ENCODE measurements at regions not wholly inside any gene's neighbourhood (a gene's known extent, or its start where the extent isn't known, plus 50 kb on each side); places are given as distances from the start of the nearest gene placed in this dataset.

DNA sequence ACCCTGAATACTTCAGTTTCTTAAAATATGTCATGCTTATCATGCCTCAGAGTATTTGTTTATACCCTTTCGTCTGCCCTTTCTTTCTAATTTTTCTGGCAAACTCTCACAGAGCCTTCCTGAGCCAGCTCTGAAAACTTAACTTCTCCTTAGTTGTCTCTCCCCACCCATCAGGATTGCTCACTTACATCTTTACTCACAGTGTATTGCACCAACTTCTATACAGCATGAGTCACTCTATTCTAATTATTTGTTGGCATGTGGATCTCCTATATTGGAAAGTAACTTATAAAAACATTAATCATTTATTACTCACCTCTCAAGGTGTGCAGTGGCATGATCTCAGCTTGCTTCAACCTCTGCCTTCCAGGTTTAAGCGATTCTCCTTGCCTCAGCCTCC is 114.9 kb downstream of the FANCF start:
- peak overlapping the region; percentile 0 for H3K27ac Mint-ChIP-seq (ENCODE audit: low read depth, unreplicated experiment)
- H3K36me3 Mint-ChIP-seq (ENCODE audit: insufficient read depth, unreplicated experiment): no peaks in the 10 kb centered on the region
- peak overlapping the region; percentile 21 for H3K4me3 Mint-ChIP-seq (ENCODE audit: unreplicated experiment)
- peaks cover 12% of the 10 kb centered on the region for H3K4me1 Mint-ChIP-seq (ENCODE audit: insufficient read depth, unreplicated experiment)
- intact Hi-C loops (cut with micrococcal nuclease): loop anchor here (5.0 kb wide), 1 partner anchor 43 kb away; no protein-coding TSS in a partner anchor
- no peaks in the 10 kb centered on the region for H3K27me3 Mint-ChIP-seq (ENCODE audit: insufficient read depth, unreplicated experiment)
- peak; percentile 79 for DNase-seq (ENCODE audit: unreplicated experiment)
- peaks cover 7% of the 10 kb centered on the region for H3K9me3 Mint-ChIP-seq (ENCODE audit: unreplicated experiment)
- no TSS peak for BruUV-seq (replicated peaks)
- POLR2A ChIA-PET: no interaction called here
- CTCF ChIA-PET: interaction anchor here (0.6 kb wide), 1 partner anchor 83 kb away, joined by 3 read pairs; no protein-coding TSS in a partner anchor
- TF ChIP-seq, protein P1, sequence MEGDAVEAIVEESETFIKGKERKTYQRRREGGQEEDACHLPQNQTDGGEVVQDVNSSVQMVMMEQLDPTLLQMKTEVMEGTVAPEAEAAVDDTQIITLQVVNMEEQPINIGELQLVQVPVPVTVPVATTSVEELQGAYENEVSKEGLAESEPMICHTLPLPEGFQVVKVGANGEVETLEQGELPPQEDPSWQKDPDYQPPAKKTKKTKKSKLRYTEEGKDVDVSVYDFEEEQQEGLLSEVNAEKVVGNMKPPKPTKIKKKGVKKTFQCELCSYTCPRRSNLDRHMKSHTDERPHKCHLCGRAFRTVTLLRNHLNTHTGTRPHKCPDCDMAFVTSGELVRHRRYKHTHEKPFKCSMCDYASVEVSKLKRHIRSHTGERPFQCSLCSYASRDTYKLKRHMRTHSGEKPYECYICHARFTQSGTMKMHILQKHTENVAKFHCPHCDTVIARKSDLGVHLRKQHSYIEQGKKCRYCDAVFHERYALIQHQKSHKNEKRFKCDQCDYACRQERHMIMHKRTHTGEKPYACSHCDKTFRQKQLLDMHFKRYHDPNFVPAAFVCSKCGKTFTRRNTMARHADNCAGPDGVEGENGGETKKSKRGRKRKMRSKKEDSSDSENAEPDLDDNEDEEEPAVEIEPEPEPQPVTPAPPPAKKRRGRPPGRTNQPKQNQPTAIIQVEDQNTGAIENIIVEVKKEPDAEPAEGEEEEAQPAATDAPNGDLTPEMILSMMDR (IDR thresholded peaks at IDR 0.05; ENCODE audit: unreplicated experiment): no peak

DNA sequence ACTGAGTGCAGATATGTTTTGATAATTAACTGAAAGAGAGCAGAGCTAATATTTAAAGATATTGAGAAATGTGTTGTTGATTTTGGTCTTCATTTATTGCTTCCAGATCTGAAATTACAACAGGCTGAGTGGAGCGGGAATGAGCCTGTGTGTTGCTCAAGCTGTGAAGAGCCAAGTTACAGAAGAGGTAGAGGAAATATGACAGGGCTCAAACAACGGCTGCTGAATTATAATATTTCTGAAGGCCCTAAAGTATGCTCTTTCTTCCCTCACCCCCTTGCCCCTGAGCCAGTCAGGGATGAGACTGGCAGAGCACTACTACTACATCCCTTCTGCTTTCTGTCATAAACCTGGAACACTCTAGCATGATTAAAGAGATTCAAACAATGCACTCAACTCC is 115.6 kb downstream of the FANCF start:
- peak; percentile 4 for DNase-seq (ENCODE audit: unreplicated experiment)
- POLR2A ChIA-PET: interaction anchor here (0.6 to 0.8 kb wide), 2 partner anchors 22 to 319 kb away, joined by 3 read pairs; partner anchors contain the start of gene SVIP
- BruUV-seq (replicated peaks): no TSS peak

DNA sequence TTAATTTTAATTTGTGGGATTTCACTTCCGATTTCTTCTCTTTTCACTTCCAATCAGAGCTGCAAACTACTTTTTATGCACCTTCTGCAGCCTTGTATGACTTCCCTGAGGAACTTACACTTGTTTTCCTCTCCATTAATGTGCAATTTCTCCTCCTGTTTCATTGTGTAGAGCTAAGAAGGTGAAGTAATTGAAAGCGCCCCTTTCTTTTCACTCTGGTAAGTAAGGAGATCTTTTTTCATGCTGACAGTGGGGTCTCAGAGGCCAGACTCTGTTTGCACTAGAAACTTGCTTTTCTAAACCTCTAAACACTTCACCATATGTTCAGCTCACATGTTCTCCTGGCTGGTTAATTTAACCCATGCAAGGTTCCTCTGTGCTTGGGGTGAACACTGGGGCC is 117.0 kb downstream of the FANCF start:
- peaks cover 7% of the 10 kb centered on the region for H3K9me3 Mint-ChIP-seq (ENCODE audit: unreplicated experiment)
- H3K27me3 Mint-ChIP-seq (ENCODE audit: insufficient read depth, unreplicated experiment): no peaks in the 10 kb centered on the region
- ChIA-PET CTCF (no interaction called here), POLR2A (no interaction called here)
- no peaks in the 10 kb centered on the region for H3K36me3 Mint-ChIP-seq (ENCODE audit: insufficient read depth, unreplicated experiment)
- TF ChIP-seq, protein P1 (IDR thresholded peaks at IDR 0.05; ENCODE audit: unreplicated experiment): no peak
- no TSS peak for BruUV-seq (replicated peaks)
- no peak for DNase-seq (ENCODE audit: unreplicated experiment)
- intact Hi-C loops (cut with micrococcal nuclease): no loop called here
- no peak overlapping the region for H3K27ac Mint-ChIP-seq (ENCODE audit: low read depth, unreplicated experiment)
- H3K4me3 Mint-ChIP-seq (ENCODE audit: unreplicated experiment): no peak overlapping the region
- H3K4me1 Mint-ChIP-seq (ENCODE audit: insufficient read depth, unreplicated experiment): peaks cover 12% of the 10 kb centered on the region

More for the DNA sequence above, 115.6 kb downstream of the FANCF start:
- H3K4me3 Mint-ChIP-seq (ENCODE audit: unreplicated experiment): no peak overlapping the region
- no peaks in the 10 kb centered on the region for H3K27me3 Mint-ChIP-seq (ENCODE audit: insufficient read depth, unreplicated experiment)
- H3K36me3 Mint-ChIP-seq (ENCODE audit: insufficient read depth, unreplicated experiment): no peaks in the 10 kb centered on the region
- peaks cover 12% of the 10 kb centered on the region for H3K4me1 Mint-ChIP-seq (ENCODE audit: insufficient read depth, unreplicated experiment)
- CTCF ChIA-PET: interaction anchor here (0.7 to 1.2 kb wide), 2 partner anchors 28 to 30 kb away, joined by 5 to 6 read pairs; no protein-coding TSS in a partner anchor
- TF ChIP-seq, protein P1 (IDR thresholded peaks at IDR 0.05; ENCODE audit: unreplicated experiment): no peak
- H3K27ac Mint-ChIP-seq (ENCODE audit: low read depth, unreplicated experiment): peak overlapping the region; percentile 0
- intact Hi-C loops (cut with micrococcal nuclease): loop anchor here (5.0 kb wide), 1 partner anchor 43 kb away; no protein-coding TSS in a partner anchor
- H3K9me3 Mint-ChIP-seq (ENCODE audit: unreplicated experiment): peaks cover 7% of the 10 kb centered on the region

DNA sequence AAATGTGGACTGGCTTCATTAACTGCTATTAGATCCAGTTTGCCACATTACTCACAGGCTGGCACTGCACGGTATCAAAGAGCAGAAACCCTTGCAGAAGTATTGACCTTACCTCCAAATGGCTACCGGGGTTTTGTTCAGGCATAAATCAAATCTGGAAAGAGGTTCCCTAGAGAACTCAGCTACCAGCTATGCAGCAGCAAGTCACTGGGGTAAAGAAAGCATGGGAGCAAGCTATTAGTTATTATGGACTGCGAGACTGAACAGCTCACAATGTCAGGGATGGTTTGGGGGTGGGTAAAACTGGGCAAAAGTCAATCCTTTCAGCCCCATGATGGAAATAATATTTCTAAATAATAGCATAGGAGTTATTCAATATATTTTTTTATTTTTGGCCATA is 128.1 kb downstream of the FANCF start:
- Mint-ChIP-seq H3K4me1 (ENCODE audit: insufficient read depth, unreplicated experiment) (no peaks in the 10 kb centered on the region), H3K27ac (ENCODE audit: low read depth, unreplicated experiment) (no peak overlapping the region), H3K27me3 (ENCODE audit: insufficient read depth, unreplicated experiment) (no peaks in the 10 kb centered on the region), H3K4me3 (ENCODE audit: unreplicated experiment) (no peak overlapping the region), H3K9me3 (ENCODE audit: unreplicated experiment) (no peaks in the 10 kb centered on the region), H3K36me3 (ENCODE audit: insufficient read depth, unreplicated experiment) (no peaks in the 10 kb centered on the region)
- DNase-seq (ENCODE audit: unreplicated experiment): no peak
- ChIA-PET CTCF (interaction anchor here (1.1 kb wide), 1 partner anchor 42 kb away, joined by 4 read pairs; no protein-coding TSS in a partner anchor), POLR2A (no interaction called here)
- TF ChIP-seq, protein P1 (IDR thresholded peaks at IDR 0.05; ENCODE audit: unreplicated experiment): no peak
- no TSS peak for BruUV-seq (replicated peaks)
- intact Hi-C loops (cut with micrococcal nuclease): no loop called here

Data from MCF 10A (cell line).